ENCODE measurements at regions not wholly inside any gene's neighbourhood (a gene's known extent, or its start where the extent isn't known, plus 50 kb on each side); places are given as distances from the start of the nearest gene placed in this dataset.

GRCh38 chr20:39252035-39252434 lies 289.9 kb downstream of the DHX35 start:
- TF ChIP-seq NR2C2 (CRISPR knock-in tag; IDR thresholded peaks at IDR 0.05) (no peak), ATF1 (CRISPR knock-in tag; IDR thresholded peaks at IDR 0.05) (no peak)

All from WTC11 (cell line).